NCI-H1048 (cell line): ENCODE measurements at regions not wholly inside any gene's neighbourhood (a gene's known extent, or its start where the extent isn't known, plus 50 kb on each side); places are given as distances from the start of the nearest gene placed in this dataset.
"Not testable (repeated sequence)": the region's sequence is repeated elsewhere in the genome, so short reads cannot be mapped to it uniquely, and the experiment has no call there.

Source experiments
- DNase-seq: peaks from one replicate; lab custom pipeline; 2025; lab: John Stamatoyannopoulos, UW

GRCh38 chr18:46179306-46179705 lies 75.1 kb downstream of the HAUS1 start:
- DNase-seq = no peak

GRCh38 chr18:46182633-46183358 lies 78.6 kb downstream of the HAUS1 start:
- DNase-seq = no peak

GRCh38 chr18:46184296-46184695 lies 80.1 kb downstream of the HAUS1 start:
- not testable (repeated sequence) for DNase-seq

GRCh38 chr18:46184727-46185126 lies 80.5 kb downstream of the HAUS1 start:
- no peak for DNase-seq

GRCh38 chr18:46190667-46191066 lies 86.5 kb downstream of the HAUS1 start:
- no peak for DNase-seq

GRCh38 chr18:46196627-46197243 lies 92.5 kb downstream of the HAUS1 start:
- DNase-seq = no peak

GRCh38 chr18:46199515-46200147 lies 95.4 kb downstream of the HAUS1 start:
- no peak for DNase-seq

GRCh38 chr18:46200178-46201055 lies 96.2 kb downstream of the HAUS1 start:
- DNase-seq = not testable (repeated sequence)

- no peak for DNase-seq
Observed at GRCh38 chr18:46204143-46204542, 100.0 kb downstream of the HAUS1 start.

- no peak for DNase-seq
Observed at GRCh38 chr18:46207985-46208384, 103.8 kb downstream of the HAUS1 start.

- DNase-seq = no peak
Observed at GRCh38 chr18:46209161-46209560, 105.0 kb downstream of the HAUS1 start.

GRCh38 chr18:46211816-46212215 lies 107.6 kb downstream of the HAUS1 start:
- no peak for DNase-seq

- no peak for DNase-seq
Observed at GRCh38 chr18:46212398-46212797, 108.2 kb downstream of the HAUS1 start.

- DNase-seq = no peak
Observed at GRCh38 chr18:46213295-46213694, 109.1 kb downstream of the HAUS1 start.

GRCh38 chr18:46214435-46214834 lies 110.2 kb downstream of the HAUS1 start:
- DNase-seq = no peak

- DNase-seq = no peak
Observed at GRCh38 chr18:46215902-46216723, 111.9 kb downstream of the HAUS1 start.

GRCh38 chr18:46220116-46220515 lies 115.9 kb downstream of the HAUS1 start:
- DNase-seq = no peak

GRCh38 chr18:46222093-46222492 lies 117.9 kb downstream of the HAUS1 start:
- no peak for DNase-seq

GRCh38 chr18:46222710-46223360 lies 118.7 kb downstream of the HAUS1 start:
- DNase-seq = no peak

- no peak for DNase-seq
Observed at GRCh38 chr18:46224181-46224775, 120.1 kb downstream of the HAUS1 start.
